ENCODE measurements at regions not wholly inside any gene's neighbourhood (a gene's known extent, or its start where the extent isn't known, plus 50 kb on each side); places are given as distances from the start of the nearest gene placed in this dataset.

GRCh38 chr1:203926025-203926540, 64.7 kb downstream of the SNRPE start:
- H3K4me3 Mint-ChIP-seq (ENCODE audit: unreplicated experiment), result no peak overlapping the region
- no peaks in the 10 kb centered on the region for H3K4me1 Mint-ChIP-seq (ENCODE audit: low read depth)
- no peak for DNase-seq (ENCODE audit: low spot score)

DNA sequence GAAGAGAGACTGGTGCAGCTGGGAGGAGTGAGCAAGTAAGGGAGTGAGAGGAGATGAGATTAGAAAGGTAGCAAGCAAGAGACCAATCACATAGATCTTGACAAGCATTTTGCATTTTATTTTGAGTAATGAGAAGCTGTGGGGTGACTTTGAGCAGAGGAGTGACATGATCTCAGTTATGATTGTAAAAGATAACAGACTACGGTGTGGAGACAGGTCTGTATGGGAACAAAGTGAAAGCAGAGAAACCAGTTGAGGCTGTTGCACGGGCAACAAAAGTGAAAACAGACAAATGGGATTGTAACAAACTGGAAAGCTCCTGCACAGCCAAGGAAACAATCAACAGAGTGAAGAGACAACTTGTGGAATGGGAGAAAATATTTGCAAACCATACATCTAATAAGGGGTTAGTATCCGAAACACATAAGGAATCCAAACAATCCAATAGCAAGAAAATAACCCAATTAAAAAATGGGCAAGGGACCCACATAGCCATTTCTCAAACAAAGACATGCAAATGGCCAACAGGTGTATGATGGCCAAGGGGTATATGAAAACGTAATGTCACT, 68.4 kb downstream of the SNRPE start:
- DNase-seq (ENCODE audit: low spot score), result no peak
- H3K27ac Mint-ChIP-seq (ENCODE audit: unreplicated experiment), result no peak overlapping the region
- no peaks in the 10 kb centered on the region for H3K36me3 Mint-ChIP-seq (ENCODE audit: low read depth)
- no peaks in the 10 kb centered on the region for H3K4me1 Mint-ChIP-seq (ENCODE audit: low read depth)
- no peaks in the 10 kb centered on the region for H3K9me3 Mint-ChIP-seq (ENCODE audit: low read depth)
- no peak overlapping the region for H3K4me3 Mint-ChIP-seq (ENCODE audit: unreplicated experiment)
- TF ChIP-seq, protein P1, sequence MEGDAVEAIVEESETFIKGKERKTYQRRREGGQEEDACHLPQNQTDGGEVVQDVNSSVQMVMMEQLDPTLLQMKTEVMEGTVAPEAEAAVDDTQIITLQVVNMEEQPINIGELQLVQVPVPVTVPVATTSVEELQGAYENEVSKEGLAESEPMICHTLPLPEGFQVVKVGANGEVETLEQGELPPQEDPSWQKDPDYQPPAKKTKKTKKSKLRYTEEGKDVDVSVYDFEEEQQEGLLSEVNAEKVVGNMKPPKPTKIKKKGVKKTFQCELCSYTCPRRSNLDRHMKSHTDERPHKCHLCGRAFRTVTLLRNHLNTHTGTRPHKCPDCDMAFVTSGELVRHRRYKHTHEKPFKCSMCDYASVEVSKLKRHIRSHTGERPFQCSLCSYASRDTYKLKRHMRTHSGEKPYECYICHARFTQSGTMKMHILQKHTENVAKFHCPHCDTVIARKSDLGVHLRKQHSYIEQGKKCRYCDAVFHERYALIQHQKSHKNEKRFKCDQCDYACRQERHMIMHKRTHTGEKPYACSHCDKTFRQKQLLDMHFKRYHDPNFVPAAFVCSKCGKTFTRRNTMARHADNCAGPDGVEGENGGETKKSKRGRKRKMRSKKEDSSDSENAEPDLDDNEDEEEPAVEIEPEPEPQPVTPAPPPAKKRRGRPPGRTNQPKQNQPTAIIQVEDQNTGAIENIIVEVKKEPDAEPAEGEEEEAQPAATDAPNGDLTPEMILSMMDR (IDR thresholded peaks at IDR 0.05), result no peak
- peaks cover 15% of the 10 kb centered on the region for H3K27me3 Mint-ChIP-seq (ENCODE audit: low read depth)

More at GRCh38 chr1:203926025-203926540, 64.7 kb downstream of the SNRPE start:
- Mint-ChIP-seq H3K27me3 (ENCODE audit: low read depth) (peaks cover 5% of the 10 kb centered on the region), H3K9me3 (ENCODE audit: low read depth) (no peaks in the 10 kb centered on the region), H3K36me3 (ENCODE audit: low read depth) (no peaks in the 10 kb centered on the region), H3K27ac (ENCODE audit: unreplicated experiment) (no peak overlapping the region)
- TF ChIP-seq, protein P1 (IDR thresholded peaks at IDR 0.05), result no peak

DNA sequence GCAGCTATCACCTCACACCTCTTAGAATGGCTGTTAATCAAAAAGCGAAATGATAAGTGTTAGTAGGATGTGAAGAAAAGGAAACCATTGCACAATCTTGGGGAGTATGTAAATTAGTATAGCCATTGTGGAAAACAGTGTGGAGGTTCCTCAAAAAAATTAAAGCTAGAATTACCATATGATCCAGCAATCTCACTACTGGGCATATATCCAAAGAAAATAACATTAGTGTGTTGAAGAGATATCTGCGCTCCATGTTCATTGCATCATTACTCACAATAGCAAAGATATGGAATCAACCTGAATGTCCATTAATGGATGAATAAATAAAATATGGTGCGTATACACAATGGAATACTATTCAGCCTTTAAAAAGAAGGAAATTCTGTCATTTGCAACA, 68.9 kb downstream of the SNRPE start:
- Mint-ChIP-seq H3K9me3 (ENCODE audit: low read depth) (no peaks in the 10 kb centered on the region), H3K4me3 (ENCODE audit: unreplicated experiment) (no peak overlapping the region), H3K4me1 (ENCODE audit: low read depth) (no peaks in the 10 kb centered on the region), H3K27ac (ENCODE audit: unreplicated experiment) (no peak overlapping the region), H3K27me3 (ENCODE audit: low read depth) (peaks cover 19% of the 10 kb centered on the region), H3K36me3 (ENCODE audit: low read depth) (no peaks in the 10 kb centered on the region)
- DNase-seq (ENCODE audit: low spot score), result no peak
- TF ChIP-seq, protein P1 (IDR thresholded peaks at IDR 0.05), result no peak

DNA sequence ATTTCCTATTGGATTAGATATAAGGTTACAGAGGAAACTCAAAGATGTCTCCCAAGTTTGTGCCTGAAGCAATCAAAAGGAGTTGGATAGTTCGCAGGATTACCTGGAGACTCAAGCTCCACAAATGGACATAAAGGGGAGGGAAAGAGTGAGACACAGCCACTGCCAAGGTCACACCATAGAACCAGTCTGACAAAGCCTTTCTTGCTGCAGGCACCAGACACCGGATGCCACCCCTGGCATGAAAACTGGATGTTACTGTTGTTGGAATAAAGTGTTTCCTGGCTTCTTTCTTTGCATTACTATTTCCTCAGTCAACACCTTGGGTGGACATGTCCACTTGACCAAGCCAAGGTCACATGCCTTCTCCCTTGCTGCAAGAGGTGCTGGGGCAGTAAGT, 70.6 kb downstream of the SNRPE start:
- H3K4me1 Mint-ChIP-seq (ENCODE audit: low read depth), result no peaks in the 10 kb centered on the region
- no peak overlapping the region for H3K27ac Mint-ChIP-seq (ENCODE audit: unreplicated experiment)
- DNase-seq (ENCODE audit: low spot score), result no peak
- H3K27me3 Mint-ChIP-seq (ENCODE audit: low read depth), result peaks cover 24% of the 10 kb centered on the region
- TF ChIP-seq, protein P1 (IDR thresholded peaks at IDR 0.05), result no peak
- H3K36me3 Mint-ChIP-seq (ENCODE audit: low read depth), result no peaks in the 10 kb centered on the region
- H3K9me3 Mint-ChIP-seq (ENCODE audit: low read depth), result no peaks in the 10 kb centered on the region
- no peak overlapping the region for H3K4me3 Mint-ChIP-seq (ENCODE audit: unreplicated experiment)

- H3K9me3 Mint-ChIP-seq (ENCODE audit: low read depth), result no peaks in the 10 kb centered on the region
- DNase-seq (ENCODE audit: low spot score), result no peak
- peaks cover 24% of the 10 kb centered on the region for H3K27me3 Mint-ChIP-seq (ENCODE audit: low read depth)
- H3K4me1 Mint-ChIP-seq (ENCODE audit: low read depth), result no peaks in the 10 kb centered on the region
- H3K27ac Mint-ChIP-seq (ENCODE audit: unreplicated experiment), result no peak overlapping the region
- H3K36me3 Mint-ChIP-seq (ENCODE audit: low read depth), result no peaks in the 10 kb centered on the region
- TF ChIP-seq, protein P1 (IDR thresholded peaks at IDR 0.05), result no peak
- no peak overlapping the region for H3K4me3 Mint-ChIP-seq (ENCODE audit: unreplicated experiment)
These were observed 71.2 kb downstream of the SNRPE start for GRCh38 chr1:203932556-203932955.
